ENCODE measurements at regions not wholly inside any gene's neighbourhood (a gene's known extent, or its start where the extent isn't known, plus 50 kb on each side); places are given as distances from the start of the nearest gene placed in this dataset.

GRCh38 chr3:197428117-197428801, 127.5 kb downstream of the BDH1 start:
- no peak for TF ChIP-seq CTCF (IDR thresholded peaks at IDR 0.05; ENCODE audit: extremely low read depth, missing control alignments)
- peak; percentile 34 for DNase-seq (ENCODE audit: low spot score)

GRCh38 chr3:197427021-197427420, 128.6 kb upstream of the DLG1 start:
- DNase-seq (ENCODE audit: low spot score), result no peak
- TF ChIP-seq CTCF (IDR thresholded peaks at IDR 0.05; ENCODE audit: extremely low read depth, missing control alignments), result no peak

GRCh38 chr3:197426121-197426566, 127.7 kb upstream of the DLG1 start:
- TF ChIP-seq CTCF (IDR thresholded peaks at IDR 0.05; ENCODE audit: extremely low read depth, missing control alignments), result no peak
- DNase-seq (ENCODE audit: low spot score), result no peak

GRCh38 chr3:197425485-197426120, 127.2 kb upstream of the DLG1 start:
- DNase-seq (ENCODE audit: low spot score), result no peak
- TF ChIP-seq CTCF (IDR thresholded peaks at IDR 0.05; ENCODE audit: extremely low read depth, missing control alignments), result no peak

- no peak for TF ChIP-seq CTCF (IDR thresholded peaks at IDR 0.05; ENCODE audit: extremely low read depth, missing control alignments)
- DNase-seq (ENCODE audit: low spot score), result no peak
These were observed 126.5 kb upstream of the DLG1 start for GRCh38 chr3:197424674-197425484.

GRCh38 chr3:197424266-197424665, 125.9 kb upstream of the DLG1 start:
- TF ChIP-seq CTCF (IDR thresholded peaks at IDR 0.05; ENCODE audit: extremely low read depth, missing control alignments), result no peak
- DNase-seq (ENCODE audit: low spot score), result no peak

- no peak for TF ChIP-seq CTCF (IDR thresholded peaks at IDR 0.05; ENCODE audit: extremely low read depth, missing control alignments)
- DNase-seq (ENCODE audit: low spot score), result no peak
These were observed 125.0 kb upstream of the DLG1 start for GRCh38 chr3:197423376-197423775.

Data from GM20000 (cell line).